ENCODE measurements at regions not wholly inside any gene's neighbourhood (a gene's known extent, or its start where the extent isn't known, plus 50 kb on each side); places are given as distances from the start of the nearest gene placed in this dataset.
A peak's percentile ranks its signal among the peaks of the same experiment; 100 is the strongest.

- TF ChIP-seq CTCF (IDR thresholded peaks at IDR 0.05) = no peak
- Histone ChIP-seq H3K9me3 (no peaks in the 10 kb centered on the region), H3K27ac (no peak overlapping the region), H3K4me3 (no peak overlapping the region), H3K4me1 (peaks cover 0 to 28% of the 10 kb centered on the region in 2 donors), H3K27me3 (no peaks in the 10 kb centered on the region), H3K36me3 (peaks cover 8% of the 10 kb centered on the region)
- no peak for DNase-seq (ENCODE audit: low spot score)
Measured at GRCh38 chr15:62781081-62781497, 261.5 kb upstream of the TPM1 start.

GRCh38 chr15:62782071-62782841, 260.3 kb upstream of the TPM1 start:
- peak; percentile 61 to 81 for TF ChIP-seq CTCF (IDR thresholded peaks at IDR 0.05)
- Histone ChIP-seq H3K36me3 (peaks cover 8% of the 10 kb centered on the region), H3K27me3 (no peaks in the 10 kb centered on the region), H3K4me3 (no peak overlapping the region), H3K9me3 (no peaks in the 10 kb centered on the region), H3K4me1 (peaks cover 0 to 28% of the 10 kb centered on the region in 2 donors), H3K27ac (peak overlapping the region; percentile 54 to 79)
- peak; percentile 91 for DNase-seq (ENCODE audit: low spot score)

GRCh38 chr15:62782896-62783295, 259.7 kb upstream of the TPM1 start:
- no peak overlapping the region for H3K4me3 ChIP-seq
- peaks cover 8% of the 10 kb centered on the region for H3K36me3 ChIP-seq
- peak overlapping the region; percentile 54 to 79 for H3K27ac ChIP-seq
- no peaks in the 10 kb centered on the region for H3K9me3 ChIP-seq
- no peak for DNase-seq (ENCODE audit: low spot score)
- peaks cover 0 to 28% of the 10 kb centered on the region in 2 donors for H3K4me1 ChIP-seq
- TF ChIP-seq CTCF (IDR thresholded peaks at IDR 0.05) = no peak
- H3K27me3 ChIP-seq = no peaks in the 10 kb centered on the region

GRCh38 chr15:62783303-62783957, 259.1 kb upstream of the TPM1 start:
- H3K36me3 ChIP-seq = peaks cover 8% of the 10 kb centered on the region
- peaks cover 0 to 28% of the 10 kb centered on the region in 2 donors for H3K4me1 ChIP-seq
- DNase-seq (ENCODE audit: low spot score) = no peak
- no peaks in the 10 kb centered on the region for H3K27me3 ChIP-seq
- H3K27ac ChIP-seq = peak overlapping the region; percentile 54 to 79
- H3K9me3 ChIP-seq = no peaks in the 10 kb centered on the region
- TF ChIP-seq CTCF (IDR thresholded peaks at IDR 0.05) = no peak
- H3K4me3 ChIP-seq = no peak overlapping the region

- Histone ChIP-seq H3K9me3 (no peaks in the 10 kb centered on the region), H3K4me3 (no peak overlapping the region), H3K27ac (no peak overlapping the region), H3K4me1 (peaks cover 0 to 17% of the 10 kb centered on the region in 2 donors), H3K27me3 (no peaks in the 10 kb centered on the region), H3K36me3 (peaks cover 8% of the 10 kb centered on the region)
- no peak for DNase-seq (ENCODE audit: low spot score)
- no peak for TF ChIP-seq CTCF (IDR thresholded peaks at IDR 0.05)
Measured at GRCh38 chr15:62785881-62786828, 256.4 kb upstream of the TPM1 start.

Measured in right atrium auricular region (tissue), 2 donors.